NCI-H1092 treated with DMSO at 0.1 percent for 48 hours (cell line): ENCODE measurements at regions not wholly inside any gene's neighbourhood (a gene's known extent, or its start where the extent isn't known, plus 50 kb on each side); places are given as distances from the start of the nearest gene placed in this dataset.
"Not testable (repeated sequence)": the region's sequence is repeated elsewhere in the genome, so short reads cannot be mapped to it uniquely, and the experiment has no call there.

Source experiments
- DNase-seq: peaks from one replicate; lab custom pipeline; 2025; lab: John Stamatoyannopoulos, UW

DNA sequence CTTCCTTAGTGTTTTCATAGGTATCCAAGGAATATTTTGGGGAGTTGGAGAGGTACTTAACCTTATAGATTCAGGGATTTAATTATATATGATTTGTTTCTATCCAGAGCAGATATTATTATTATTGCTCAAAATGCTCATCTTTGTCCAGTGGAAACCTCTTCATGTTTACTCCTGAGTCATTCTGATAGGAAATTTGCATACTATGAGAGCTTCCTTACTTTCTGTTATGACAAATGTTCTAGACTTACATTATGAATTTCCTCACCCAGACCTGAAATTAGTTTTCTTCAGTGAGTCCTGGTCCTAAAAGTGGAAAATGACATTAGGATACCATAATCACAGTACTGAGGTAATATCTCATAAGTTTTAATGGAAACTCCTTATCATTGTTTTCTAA, 57.5 kb upstream of the PLPPR5 start:
- DNase-seq, result no peak

DNA sequence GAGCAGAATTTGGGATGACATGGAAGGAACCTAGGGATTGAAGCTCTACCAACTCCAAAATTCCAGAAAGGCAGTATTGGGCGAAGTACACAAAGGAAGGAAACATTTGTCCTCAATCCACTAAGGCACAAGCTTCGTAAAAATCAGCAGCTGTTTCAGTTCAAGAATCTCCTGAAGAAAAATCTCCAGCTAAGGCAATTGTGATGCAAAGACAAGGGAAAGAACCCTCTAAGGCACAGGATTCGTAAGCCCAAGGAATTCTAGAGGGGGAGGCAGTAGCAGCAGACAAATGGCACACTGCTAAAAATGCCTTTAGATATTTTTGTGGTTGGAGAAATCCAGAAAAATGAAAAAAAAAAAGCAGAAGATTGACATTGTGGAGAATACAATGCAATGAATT, 64.5 kb upstream of the PLPPR5 start:
- DNase-seq, result no peak

DNA sequence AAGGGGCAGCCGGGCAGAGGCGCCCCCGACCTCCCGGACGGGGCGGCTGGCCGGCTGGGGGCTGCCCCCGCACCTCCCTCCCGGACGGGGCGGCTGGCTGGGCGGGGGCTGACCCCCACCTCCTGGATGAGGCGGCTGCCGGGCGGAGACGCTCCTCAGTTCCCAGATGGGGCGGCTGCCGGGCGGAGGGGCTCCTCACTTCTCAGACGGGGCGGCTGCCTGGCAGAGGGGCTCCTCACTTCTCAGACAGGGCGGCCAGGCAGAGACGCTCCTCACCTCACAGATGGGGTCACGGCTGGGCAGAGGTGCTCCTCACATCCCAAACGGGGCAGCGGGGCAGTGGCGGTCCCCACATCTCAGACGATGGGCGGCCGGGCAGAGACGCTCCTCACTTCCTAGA, 73.9 kb upstream of the PLPPR5 start:
- DNase-seq, result not testable (repeated sequence)

DNA sequence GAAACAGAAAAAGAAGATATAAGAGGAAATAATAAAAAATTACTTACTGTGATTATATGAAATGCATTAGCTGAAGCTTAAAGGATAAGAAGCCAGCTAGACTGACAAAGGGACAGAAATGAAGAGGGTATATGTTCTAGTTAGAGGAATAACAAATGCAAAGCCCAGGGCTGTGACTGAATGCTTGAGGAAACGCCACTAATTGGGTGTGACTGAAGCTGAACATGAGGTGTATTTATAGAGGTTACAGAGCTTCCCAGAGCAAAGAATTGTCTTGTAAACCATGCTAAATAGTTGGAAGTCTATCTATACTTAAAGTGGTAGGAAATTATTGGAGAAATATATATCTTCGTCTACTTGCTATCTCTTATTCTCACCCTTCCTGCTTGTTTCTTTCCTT, 77.7 kb upstream of the PLPPR5 start:
- no peak for DNase-seq

DNA sequence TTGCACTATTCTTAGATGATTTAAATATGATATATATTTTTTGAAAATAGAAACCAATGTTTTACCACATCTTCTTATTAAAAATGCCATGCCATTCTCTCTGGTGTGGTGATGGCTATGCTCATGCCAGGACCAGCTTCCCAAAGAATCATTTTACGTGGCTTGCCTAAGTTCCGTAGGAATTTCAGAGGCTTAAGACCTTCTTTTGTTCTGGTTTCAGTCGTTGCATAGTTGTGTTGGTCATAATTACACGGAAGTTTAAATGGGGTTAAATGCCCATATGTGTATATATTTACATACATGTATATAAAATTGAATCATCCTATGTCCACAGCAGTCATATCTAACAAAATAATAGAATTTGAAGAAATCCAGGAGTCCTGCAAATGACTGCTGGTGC, 78.7 kb upstream of the PLPPR5 start:
- no peak for DNase-seq

DNA sequence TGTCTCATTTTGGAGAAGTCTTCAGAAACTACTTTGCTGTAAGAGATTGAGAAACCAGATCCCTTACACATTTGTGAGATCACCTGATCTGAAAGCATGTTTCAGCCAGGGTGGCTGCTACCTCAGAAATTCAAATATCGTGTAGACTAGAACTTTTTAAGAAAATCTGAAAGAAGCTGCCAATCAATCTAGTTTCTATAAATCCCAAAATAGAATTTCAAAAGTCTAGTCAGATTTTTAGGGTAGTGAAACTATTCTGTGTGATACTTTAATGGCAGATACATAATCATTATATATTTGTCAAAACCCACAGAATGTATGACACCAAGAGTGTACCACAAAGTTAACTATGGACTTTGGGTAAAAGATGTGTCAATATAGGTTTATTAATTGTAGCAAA, 79.9 kb upstream of the PLPPR5 start:
- no peak for DNase-seq

DNA sequence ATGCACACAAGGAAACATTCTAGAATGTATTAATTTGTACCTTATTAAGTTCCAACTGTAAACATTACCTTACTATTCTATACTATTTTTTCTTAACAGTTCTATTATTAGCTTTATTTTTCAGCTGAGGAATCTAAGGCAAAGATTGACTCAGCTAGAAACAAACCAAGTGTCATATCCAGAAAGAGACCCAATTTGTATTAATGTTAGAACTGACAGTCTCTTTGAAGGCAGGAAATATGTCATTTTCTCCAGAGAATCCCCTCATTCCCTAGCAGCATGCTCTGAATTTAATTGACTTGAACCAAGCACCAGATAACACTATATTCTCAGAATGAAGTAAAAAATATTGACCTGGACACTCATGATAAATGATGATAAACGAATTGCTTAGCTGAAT, 81.4 kb upstream of the PLPPR5 start:
- no peak for DNase-seq

DNA sequence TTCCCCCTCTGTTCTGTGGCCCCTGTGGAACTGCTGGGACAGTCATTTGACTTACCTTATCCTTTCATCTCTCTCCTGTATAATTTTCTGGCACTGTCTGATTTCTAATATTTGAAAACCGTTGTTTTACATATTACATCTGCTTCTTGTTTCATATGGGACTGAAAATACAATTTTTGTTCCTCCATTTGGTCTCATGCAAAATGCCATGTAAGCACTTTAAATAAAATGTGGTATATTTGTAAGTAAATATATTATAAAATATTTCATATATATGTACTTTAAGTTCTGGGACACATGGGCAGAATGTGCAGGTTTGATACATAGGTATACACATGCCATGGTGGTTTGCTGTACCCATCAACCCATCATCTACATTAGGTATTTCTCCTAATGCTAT, 93.9 kb upstream of the PLPPR5 start:
- no peak for DNase-seq

DNA sequence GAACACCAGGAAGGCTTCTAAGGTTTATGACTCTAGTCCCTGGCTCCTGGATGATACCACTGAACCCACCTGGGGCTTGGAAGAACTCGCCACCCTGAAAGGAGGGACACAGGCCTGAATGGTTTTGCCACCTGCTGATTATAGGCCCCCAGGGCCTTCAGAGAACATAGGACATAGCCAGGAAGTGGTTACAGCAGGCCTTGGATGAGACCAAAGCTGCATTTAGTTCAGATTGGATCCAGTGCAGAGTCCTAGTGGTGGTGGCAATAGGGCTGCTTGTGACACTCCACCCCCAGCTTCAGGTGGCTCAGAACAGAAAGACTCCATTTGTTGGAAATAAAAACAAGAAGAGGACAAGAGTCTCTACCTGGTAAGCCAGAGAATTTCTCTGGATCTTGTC, 101.6 kb upstream of the PLPPR5 start:
- no peak for DNase-seq

DNA sequence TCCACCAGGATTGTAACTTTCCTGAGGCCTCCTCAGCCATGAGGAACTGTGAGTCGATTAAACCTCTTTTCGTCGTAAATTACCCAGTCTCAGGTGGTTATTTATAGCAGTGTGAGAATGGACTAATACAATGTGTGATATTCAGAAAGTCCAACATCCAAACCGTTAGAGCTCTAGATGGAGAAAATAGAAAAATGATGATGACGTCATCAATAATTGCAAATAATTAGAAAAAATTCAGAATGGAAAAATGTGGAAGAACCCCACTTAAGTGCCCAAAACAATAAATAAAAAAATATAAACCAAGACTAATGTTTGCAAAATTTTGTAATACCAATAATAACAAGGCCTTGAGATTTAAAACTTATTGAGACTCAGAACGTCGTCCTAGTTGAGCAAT, 103.0 kb upstream of the PLPPR5 start:
- no peak for DNase-seq

DNA sequence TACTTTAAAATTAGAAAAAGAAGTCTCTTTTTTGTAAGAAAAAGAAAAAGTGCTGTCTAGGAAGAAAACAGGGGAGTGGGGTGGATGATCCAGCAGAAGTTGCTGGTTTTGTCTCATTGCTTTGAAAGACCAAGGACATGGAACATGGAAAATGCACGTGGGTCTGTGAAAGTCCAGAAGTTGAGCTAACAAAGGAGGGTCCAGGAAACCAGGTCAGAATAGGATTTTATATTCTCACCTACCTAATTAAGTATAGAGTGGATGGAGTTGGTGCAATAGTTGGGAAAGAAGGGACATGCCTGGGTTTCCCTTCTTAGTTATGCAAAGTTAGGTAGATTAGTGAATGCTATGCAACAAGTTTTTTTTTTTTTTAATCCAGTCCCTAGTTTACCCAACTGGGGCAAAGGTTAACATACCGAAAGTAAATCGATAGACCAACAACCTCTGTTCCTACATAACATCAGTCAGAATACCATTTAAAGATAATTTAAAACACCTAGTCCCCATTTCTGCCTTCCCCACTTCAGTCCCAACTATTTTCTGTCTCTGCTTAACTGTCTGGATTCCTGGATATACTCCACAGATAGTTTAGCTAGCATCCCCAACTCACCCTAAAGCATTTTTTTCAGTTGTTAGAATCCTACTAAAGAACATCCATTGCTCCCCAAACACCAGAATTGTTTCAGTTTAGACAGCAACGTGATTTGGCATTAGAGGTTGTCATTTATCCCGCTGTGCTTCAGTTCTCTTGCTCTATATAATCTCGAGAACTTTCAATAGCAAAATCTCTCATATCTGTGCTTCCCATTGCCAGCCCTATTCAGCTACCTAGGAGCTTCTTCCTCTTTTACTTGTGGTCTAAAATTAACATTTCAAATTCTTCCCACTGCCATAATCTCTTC, 105.7 kb upstream of the PLPPR5 start:
- no peak for DNase-seq

DNA sequence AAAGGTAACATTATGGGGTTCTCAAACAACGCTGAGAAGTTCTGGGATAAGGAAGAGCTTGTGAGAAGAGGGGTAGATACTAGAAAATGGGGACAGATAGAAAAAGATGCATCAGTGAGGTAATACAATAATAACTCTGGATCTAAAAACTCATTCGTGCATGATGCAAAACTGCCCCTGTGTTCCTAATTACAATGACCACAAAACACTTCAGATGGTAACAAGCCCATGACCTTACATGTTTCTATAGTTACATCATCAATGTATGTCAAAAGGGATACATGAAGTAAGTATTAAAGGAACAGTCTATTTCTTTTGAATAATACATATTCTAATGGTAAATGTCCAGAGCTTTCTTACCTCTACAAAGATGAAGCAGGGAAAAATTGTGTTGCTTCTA, 110.6 kb upstream of the PLPPR5 start:
- DNase-seq, result no peak

DNA sequence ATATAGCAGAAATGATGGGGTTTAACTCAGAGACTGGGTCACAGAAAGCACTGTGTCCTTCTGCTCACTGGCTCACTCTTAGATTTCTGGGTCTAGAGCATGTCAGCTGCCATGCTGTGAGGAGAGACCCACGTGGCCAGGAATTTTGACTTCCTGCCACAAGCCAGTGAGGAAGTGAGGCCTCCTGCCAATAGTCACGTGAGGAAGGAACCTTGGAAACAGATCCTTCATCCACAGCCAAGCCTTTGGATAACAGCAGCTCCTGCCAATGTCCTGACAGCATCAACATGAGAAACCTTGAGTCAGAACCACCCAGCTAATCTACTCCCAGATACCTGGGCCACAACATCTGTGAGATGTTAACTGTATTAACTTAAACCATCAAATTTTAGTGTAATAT, 114.5 kb upstream of the PLPPR5 start:
- no peak for DNase-seq

DNA sequence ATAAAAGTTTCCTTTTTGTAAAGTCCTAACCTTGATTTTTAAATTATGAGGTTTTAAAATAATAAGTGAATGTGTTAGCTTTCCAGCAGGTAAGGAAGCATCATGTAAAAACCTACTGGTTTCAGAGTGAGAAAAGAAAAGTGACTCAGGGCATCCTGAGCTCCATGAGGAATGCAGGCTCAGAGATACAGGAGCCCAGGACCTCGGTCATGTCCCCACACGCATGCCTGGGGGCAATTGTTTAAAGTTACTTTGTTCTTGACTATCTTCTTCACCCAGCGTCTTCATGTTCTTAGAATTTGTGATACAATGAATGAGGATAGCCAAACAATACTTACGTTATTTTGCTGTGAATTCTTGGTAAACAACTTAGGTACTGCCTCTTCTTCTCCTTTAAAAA, 117.4 kb upstream of the PLPPR5 start:
- DNase-seq, result no peak

DNA sequence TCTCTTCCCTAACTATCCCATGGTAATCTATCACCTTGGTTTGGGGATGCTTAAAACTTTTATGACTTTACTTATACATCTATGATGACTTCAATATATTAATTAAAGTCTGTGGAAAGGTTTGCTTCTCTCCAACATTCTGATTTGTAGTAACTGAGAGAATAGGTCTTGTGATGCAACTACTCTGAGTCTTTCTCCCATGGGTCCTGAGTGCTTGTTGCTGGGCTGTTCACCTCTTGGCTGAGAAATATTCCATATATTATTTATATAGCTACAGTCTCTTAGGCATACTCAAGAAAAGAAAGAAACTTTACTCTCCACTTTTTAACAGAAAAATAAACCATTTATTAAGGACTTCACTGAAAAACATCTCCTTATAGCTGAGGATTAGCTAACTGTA, 119.3 kb upstream of the PLPPR5 start:
- DNase-seq, result no peak

DNA sequence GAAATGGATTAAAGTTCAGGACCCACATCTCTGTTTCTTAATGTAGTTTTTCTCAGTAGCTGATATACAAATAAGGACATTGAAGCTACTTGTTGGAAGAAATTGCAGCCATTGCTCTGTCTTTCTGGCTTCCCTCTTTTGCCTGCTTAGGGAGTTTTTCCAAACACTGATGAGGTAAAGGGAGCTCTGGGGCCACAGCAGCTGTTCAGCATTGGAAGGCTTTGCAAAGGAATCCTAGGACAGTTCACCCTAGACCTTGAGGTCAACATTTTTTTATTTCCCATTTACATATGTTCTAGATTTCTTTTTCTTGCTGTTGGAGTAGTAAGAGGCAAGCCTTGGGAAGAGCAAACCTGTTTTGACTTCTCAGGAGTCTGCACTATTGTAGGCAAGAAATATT, 126.9 kb upstream of the PLPPR5 start:
- DNase-seq, result no peak

DNA sequence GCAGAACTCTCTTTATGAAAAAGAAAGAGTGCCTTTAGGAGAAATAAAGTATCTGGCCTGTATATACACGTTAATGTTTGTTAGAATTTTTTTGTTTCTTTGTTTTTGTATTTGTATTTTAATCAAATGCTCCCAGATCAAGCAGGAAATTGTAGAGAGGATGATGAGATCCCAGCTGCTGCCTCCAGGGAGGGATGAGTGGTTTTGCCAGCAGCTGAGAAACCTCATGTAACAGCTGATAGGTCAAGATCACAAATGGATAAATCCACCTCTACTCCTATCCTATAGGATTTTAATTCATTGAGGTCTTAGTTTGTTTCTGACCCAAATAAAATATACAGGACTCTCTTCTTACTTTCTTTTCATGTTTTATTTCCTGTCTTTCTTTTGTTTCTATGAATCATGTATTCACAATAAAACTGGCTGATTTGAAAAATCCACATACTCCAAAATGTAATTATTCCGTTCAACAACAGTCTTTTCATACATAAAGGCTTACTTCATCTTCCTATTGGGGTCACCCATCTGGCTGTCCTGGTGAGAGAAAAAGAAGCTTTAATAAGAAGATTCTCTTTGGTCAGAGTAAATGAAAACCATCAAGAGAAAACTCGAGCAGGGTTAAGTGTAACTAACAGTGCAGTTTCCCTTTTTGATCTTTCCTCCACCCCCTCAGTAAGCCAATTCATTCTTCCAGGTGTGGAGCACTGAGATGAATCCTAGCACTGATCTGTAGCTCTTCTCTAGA, 129.3 kb upstream of the PLPPR5 start:
- DNase-seq, result no peak

DNA sequence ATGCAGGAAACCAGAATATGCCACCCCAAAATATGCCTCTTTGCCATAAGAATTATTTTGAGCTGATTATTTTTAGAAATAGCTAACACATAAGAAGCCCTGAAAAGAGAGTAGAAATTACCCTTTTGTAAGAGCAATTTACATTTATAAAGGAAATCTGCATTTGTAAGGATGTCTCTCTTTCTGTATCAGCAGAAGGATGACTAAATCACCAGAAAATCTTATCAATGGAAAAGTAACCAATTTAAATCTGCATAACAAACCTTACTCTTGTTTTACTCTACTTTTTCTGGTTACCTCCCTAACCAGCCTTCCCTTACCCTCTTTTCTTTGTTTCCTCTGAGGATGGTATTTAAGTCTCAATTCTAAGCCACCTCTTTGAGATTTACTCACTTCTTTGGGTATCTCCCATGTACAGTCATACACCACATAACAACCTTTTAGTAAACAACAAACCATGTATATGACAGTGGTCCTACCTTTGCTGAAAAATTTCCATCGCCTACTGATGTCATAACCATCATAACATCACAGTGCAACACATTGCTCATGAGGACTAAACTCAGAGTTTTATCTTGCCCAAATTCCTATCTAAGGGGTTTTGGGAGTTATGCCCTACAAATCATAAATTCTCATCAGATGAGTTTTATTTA, 126.6 kb upstream of the PLPPR4 start:
- no peak for DNase-seq

DNA sequence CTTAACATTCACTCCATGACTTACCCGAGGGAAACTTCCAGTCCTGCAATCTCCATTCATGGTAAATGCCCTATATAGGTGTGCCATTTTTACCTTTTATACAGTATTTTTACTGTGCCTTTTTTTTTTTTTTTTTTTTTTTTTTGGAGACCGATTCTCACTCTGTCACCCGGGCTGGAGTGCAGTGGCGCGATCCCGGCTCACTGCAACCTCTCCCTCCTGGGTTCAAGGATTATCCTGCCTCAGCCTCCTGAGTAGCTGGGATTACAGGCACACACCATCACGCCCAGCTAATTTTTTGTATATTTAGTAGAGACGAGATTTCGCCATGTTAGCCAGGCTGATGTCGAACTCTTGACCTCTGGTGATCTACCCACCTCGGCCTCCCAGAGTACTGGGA, 124.4 kb upstream of the PLPPR4 start:
- no peak for DNase-seq

DNA sequence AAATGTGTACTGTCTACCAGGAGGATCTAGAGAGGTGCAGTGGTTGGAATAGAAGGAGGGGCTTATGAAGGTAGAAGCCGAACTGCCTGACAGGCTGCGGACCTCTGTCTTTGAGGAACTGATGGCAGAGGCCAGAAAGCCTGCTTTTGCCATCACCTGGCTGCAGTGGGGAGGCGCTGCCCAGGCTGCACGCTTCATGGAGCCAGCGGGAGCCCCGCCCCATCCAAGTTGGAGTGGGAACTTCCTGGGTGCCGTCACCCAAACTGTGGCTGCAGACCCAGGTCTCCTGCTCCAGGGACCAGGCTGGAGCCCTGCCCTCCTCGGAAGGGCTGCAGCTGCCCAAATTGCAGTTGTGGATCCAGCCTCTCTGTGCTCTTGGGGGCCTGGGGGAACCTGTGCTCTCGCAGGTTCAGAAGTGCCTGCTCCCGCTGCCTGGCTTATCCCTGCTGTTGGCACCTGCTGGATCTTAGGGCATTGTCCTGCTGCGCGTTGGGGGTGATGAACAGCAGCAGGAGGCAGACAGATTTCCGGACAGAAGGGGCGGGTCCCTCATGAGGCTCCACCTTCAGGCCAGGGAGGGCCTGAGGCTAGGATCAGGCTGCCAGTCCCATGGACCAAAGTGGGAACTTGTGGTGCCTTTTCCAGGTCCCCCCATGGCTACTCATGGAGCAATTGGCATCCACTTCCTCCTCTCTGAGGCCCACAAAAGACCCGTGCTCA, 118.0 kb upstream of the PLPPR4 start:
- no peak for DNase-seq

DNA sequence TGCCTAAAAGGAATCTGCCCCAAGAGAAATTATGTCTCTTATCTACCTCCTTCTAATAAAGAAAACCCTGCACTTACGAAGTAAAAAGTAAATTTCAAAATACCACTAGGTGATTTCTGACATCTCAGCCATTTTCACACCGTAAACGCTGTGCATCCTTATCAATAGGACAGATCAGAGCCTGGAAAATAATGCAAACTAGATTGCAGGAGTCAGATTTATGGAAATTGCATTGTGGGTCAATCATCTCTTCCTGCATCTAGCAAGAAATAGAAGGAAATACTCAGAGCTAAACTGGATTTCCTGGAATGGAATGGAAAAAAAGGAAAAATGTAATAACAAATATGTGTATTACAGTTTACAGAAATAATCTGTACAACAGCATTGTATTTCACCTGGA, 114.3 kb upstream of the PLPPR4 start:
- DNase-seq, result no peak

DNA sequence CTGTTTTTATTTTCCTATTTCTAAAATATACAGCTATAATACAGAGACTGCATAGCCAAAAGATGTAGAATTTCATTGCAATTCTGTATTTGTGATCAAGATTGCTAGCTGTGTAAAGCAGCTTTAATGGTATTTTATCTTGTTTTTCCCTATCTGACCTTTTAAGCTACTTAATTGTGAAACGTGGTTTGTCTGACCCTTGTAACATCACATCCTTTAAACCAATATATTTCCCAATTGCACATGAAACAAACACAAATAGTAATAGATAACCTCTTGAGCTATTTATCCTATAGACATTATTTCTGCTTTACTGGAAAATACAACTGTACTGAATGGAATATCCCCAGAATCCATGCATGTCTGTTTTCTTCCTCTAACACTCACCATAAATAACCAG, 112.2 kb upstream of the PLPPR4 start:
- no peak for DNase-seq
